ENCODE measurements at regions not wholly inside any gene's neighbourhood (a gene's known extent, or its start where the extent isn't known, plus 50 kb on each side); places are given as distances from the start of the nearest gene placed in this dataset.

GRCh38 chr13:73479351-73479750 is 420.5 kb downstream of the KLF5 start:
- no peak for DNase-seq (ENCODE audit: low read depth in 2 of 2)

GRCh38 chr13:73477441-73477840 is 418.6 kb downstream of the KLF5 start:
- DNase-seq (ENCODE audit: low read depth in 2 of 2): no peak

- no peak for DNase-seq (ENCODE audit: low read depth in 2 of 2)
Measured at GRCh38 chr13:73473016-73473415, 414.2 kb downstream of the KLF5 start.

- no peak for DNase-seq (ENCODE audit: low read depth in 2 of 2)
Measured at GRCh38 chr13:73467125-73467524, 408.3 kb downstream of the KLF5 start.

- no peak for DNase-seq (ENCODE audit: low read depth in 2 of 2)
Measured at GRCh38 chr13:73466561-73466960, 407.8 kb downstream of the KLF5 start.

GRCh38 chr13:73465617-73465971 is 406.8 kb downstream of the KLF5 start:
- no peak for DNase-seq (ENCODE audit: low read depth in 2 of 2)

DNA sequence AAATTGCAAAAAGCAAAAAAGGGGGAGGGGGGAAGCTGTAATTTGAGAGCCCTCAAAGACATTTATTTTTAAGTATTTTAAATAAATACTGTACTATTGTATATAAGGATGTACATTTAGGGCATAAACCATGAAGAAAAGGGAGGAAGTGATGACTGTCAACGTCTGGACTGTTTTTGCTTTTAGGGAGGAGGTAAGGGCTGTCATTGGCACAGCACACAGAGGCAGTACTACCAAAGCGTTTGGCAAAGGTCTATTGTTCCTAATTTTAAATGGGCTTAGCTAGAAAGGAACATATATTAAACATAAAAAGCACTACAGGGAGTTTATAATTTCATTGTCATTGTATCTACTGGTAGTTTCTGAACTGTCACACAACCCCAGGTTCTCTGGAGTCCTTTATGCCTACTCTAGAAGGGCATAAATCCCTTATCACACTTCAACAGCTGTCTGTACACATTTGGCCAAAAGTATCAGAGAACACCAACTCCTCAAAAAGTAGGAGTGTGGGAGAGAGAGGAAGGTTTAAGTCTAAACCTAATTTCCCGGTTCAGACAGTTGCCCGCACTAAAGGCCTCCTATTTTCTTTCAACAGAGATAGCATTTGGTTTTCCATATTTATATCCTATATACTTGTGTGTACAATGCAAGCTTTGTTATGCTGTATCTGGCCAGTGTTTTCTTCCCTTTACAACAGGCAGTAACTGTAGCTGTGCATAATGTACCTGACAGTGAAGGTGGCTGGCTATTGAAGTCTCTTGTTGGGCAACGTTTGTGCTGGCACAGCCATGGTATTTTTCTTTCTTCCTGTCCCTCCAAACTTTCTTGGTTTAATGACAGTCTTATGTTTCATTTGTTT is 406.2 kb downstream of the KLF5 start:
- no peak for DNase-seq (ENCODE audit: low read depth in 2 of 2)

GRCh38 chr13:73462241-73462640 is 403.4 kb downstream of the KLF5 start:
- DNase-seq (ENCODE audit: low read depth in 2 of 2): no peak

DNA sequence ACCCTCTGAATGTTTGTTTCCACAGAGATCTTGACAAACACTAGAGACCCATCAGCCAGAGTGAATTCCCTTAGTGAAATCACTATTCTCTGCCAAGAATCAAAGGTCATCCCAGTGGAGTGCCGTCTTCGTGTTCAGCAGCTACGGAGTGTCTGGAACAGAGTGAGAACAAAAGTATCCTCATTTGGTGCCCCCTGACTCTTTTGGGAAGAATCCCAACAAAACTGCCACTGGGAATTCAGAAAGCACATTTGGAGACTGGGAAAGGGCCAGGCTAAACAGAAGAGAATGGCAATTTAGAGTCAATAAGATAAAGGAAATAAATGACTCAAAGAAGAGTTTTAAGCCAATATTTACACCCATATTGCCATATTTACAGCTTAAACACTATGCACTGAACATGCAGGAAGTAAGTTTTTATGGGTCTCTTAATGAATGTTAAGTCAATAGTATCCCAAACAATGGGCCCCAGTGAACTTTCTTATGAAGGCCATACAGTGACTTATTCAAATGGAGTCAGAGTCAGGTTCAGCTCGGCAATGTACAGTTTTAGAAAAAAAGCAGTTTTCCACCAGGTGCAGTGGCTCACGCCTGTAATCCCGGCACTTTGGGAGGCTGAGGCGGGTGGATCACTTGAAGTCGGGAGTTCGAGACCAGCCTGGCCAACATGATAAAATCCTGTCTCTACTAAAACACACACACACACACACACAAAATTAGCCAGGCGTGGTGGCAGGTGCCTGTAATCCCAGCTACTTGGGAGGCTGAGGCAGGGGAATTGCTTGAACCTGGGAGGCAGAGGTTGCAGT is 392.6 kb downstream of the KLF5 start:
- DNase-seq (ENCODE audit: low read depth in 2 of 2): no peak

DNA sequence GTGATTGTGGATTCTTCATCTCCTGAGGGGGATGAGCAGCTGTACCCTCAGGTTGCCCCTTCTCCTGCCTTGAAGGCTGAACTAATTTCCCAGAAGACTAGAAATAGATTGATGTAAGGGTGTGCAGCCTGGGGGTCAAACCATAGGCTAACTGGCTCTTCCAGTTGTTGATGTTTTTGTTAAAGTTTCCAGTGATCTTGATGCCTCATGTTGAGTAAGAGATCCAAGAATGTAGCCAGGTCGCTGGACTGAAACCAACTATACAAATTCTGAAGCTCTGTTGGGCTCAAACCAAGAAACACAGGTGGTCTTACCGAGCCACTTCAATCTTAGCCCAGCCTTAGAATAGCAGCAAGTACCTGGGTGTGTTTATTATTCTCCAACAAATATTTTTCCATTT is 391.8 kb downstream of the KLF5 start:
- no peak for DNase-seq (ENCODE audit: low read depth in 2 of 2)

- DNase-seq (ENCODE audit: low read depth in 2 of 2): no peak
Measured at GRCh38 chr13:73449252-73449651, 390.4 kb downstream of the KLF5 start.

GRCh38 chr13:73440296-73440895 is 381.6 kb downstream of the KLF5 start:
- DNase-seq (ENCODE audit: low read depth in 2 of 2): peak in 1 of 2 donors; percentile 3

DNA sequence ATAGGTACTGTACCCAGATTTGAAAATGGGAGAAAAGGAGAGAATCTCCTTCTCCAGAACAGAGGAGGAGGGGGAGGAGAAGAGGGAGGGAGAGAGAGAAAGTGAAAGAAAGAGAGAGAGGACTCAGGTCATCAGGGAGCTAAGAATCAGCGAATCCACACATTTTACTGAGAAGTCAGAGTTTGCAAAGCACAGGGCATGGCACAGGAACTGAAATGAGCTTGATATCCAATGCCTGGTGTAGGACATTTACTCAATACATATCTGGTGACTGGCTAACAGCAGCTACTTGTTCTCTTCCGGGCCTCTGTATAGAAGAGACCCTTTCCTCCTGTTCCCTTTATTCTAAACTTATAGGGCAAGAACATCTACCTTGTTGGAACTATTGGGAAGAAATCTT is 375.1 kb downstream of the KLF5 start:
- DNase-seq (ENCODE audit: low read depth in 2 of 2): no peak

DNA sequence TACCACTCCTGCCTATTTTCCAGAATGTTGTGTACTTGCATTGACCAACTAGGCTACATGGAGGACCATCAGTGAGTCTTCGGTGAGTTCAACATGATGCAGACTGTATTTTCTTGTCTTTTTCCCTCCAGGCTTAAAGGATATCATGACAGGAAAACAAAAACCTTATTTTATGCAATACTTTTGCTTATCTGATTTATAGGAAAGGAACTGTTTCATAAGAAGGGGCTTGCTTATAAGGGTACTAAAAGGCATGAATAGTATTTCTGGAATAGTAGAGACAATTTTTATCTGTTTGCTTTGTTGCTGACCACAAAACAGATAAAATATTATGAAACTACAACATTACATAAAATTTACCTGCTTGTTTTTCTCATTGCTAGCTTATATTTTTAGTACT is 374.7 kb downstream of the KLF5 start:
- no peak for DNase-seq (ENCODE audit: low read depth in 2 of 2)

DNA sequence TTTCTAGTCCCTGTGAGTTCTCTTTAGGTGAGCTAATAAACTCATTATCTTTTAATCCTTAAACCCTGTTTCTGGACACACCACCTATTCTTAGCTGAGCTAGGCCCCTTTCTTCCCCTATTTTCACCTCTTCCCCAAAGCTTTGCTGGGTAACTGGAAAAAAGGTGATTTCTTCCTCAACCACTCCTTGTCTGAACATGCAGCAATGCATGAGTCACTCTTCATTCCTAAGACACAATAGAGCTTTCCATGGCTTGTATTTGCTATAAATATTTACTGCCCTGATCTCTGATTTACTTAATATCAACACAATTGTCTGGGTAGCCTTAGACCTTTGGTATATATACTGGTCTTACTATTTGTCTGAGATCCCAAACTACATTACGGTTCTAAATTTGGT is 370.9 kb downstream of the KLF5 start:
- no peak for DNase-seq (ENCODE audit: low read depth in 2 of 2)

DNA sequence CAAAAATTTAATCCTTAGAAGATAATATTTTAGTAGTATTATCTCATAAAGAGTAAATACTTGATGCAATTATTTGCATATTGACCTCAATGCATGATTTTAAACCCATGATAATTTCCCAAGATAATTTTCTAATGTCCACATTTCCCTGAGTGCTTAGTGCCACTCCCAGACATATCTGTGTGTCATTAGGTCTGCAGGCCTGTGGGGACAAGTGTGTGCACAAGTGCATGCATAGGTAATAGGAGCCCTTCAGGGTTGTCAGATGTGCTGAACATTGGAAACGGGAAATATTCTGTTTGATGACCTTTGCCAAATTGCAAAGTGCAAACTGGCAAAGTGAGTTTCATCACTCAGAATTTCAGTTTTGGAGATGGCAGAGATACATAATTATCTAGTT is 369.9 kb downstream of the KLF5 start:
- DNase-seq (ENCODE audit: low read depth in 2 of 2): no peak

- no peak for DNase-seq (ENCODE audit: low read depth in 2 of 2)
Measured at GRCh38 chr13:73428137-73428536, 369.3 kb downstream of the KLF5 start.

- DNase-seq (ENCODE audit: low read depth in 2 of 2): no peak
Measured at GRCh38 chr13:73422973-73423372, 364.2 kb downstream of the KLF5 start.

DNA sequence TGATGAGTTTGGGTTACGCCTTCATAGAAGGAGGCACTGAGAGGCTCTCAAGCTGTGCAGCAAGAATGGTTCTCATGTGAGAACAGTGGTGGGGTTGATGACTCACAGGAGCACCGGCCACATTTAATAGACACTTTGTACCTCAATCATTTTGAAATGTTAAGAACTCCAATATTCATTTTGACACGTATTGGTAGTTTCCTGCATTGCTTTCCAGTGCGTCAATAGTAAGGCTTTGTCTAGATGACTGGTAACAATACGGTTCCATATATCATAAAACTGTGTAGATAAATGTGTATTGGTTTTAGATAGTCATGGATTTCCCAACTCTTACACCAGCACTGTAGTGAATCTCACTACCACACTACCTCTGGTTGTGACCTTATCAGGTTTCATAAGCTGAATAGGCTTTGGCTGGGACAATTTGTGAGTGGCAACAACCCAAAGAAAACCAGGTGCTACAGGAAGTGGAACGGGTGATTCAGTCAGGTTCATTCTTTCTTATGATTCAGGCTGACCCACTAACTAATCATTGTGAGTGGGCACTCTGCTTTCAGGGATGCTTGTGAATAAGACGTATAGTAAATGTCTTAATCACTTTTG is 362.6 kb downstream of the KLF5 start:
- DNase-seq (ENCODE audit: low read depth in 2 of 2): no peak

- DNase-seq (ENCODE audit: low read depth in 2 of 2): no peak
Measured at GRCh38 chr13:73419186-73419585, 360.4 kb downstream of the KLF5 start.

DNA sequence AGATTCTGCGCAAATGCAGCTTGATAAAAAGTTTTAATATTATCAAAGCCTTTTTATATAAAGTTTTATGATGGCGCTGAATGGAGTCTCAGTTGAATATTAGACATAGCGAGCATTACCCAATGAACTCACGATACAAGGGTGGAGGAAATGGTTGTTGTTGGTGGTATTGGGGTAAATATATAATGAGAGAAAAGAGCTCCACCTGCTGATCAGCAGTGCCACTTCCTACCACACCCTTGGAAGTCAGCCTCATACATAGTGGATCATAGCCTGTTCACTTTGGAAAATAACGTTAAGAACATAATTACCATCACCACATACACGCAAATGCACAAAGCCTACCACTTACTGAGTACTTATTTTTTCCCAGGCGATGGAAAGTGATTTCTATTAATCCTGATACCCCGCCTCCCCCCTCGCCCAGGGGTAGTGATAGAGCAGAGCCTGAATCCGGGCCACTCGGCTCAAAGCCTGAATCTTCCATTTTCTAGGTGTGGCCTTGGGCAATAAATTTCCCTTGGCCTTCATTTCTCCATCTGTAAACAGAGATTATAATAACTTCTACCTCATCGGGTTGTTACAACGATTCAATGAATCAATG is 358.3 kb downstream of the KLF5 start:
- DNase-seq (ENCODE audit: low read depth in 2 of 2): peak in 1 of 2 donors; percentile 24

- DNase-seq (ENCODE audit: low read depth in 2 of 2): no peak
Measured at GRCh38 chr13:73416093-73416492, 357.3 kb downstream of the KLF5 start.

Data from lung microvascular endothelial cell (primary cell).